ENCODE measurements at regions not wholly inside any gene's neighbourhood (a gene's known extent, or its start where the extent isn't known, plus 50 kb on each side); places are given as distances from the start of the nearest gene placed in this dataset.
"Not testable (repeated sequence)": the region's sequence is repeated elsewhere in the genome, so short reads cannot be mapped to it uniquely, and the experiment has no call there.

DNA sequence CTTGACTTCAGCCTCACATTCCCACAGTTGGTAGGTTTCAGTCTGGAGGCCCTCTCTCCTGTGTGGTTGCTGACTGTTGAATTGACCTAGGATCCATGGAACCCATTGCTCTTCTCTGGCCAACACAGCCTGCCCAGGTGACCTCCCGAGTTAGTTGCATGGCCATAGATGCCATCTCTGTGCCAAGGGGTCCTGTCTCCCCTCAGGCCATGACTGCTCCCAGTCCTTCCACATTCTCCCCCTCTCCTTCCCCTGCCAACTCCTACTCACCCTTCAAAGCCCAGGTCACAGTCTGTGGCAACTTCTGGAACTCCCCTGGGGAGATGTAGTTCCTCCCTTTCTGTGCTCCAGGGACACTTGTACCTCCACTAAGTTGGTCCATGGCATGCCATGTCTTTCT, 67.3 kb upstream of the GRB10 start:
- Mint-ChIP-seq H3K9me3 (peaks cover 4% of the 10 kb centered on the region; the same call in 1 of the 2 replicates), H3K27ac (no peak overlapping the region), H3K4me1 (ENCODE audit: low read depth) (no peaks in the 10 kb centered on the region), H3K4me3 (no peak overlapping the region), H3K27me3 (ENCODE audit: insufficient read depth) (peaks cover 23% of the 10 kb centered on the region), H3K36me3 (ENCODE audit: low read depth) (no peaks in the 10 kb centered on the region)
- no peak for DNase-seq
- TF ChIP-seq CTCF (IDR thresholded peaks at IDR 0.05): no peak

DNA sequence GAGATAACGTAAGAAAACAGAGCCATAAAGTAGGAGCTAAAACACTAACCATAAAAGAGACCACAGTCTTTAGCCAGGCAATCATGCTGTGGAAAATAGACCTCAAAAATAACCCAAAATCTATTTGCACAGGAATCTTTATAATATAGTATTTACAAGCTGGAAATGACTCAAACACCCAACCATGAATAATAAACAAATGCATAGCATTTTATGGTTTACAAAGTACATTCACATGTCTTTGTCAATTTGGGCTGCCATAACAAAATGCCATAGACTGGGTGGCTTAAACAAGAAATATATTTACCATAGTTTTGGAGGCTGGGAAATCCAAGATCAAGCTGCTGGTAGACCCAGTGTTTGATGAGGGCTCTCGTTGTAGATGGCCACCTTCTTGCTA, 65.5 kb upstream of the GRB10 start:
- peaks cover 24% of the 10 kb centered on the region for H3K27me3 Mint-ChIP-seq (ENCODE audit: insufficient read depth)
- peaks cover 4% of the 10 kb centered on the region; the same call in 1 of the 2 replicates for H3K9me3 Mint-ChIP-seq
- no peaks in the 10 kb centered on the region for H3K4me1 Mint-ChIP-seq (ENCODE audit: low read depth)
- TF ChIP-seq CTCF (IDR thresholded peaks at IDR 0.05): no peak
- H3K27ac Mint-ChIP-seq: no peak overlapping the region
- DNase-seq: no peak
- H3K36me3 Mint-ChIP-seq (ENCODE audit: low read depth): no peaks in the 10 kb centered on the region
- no peak overlapping the region for H3K4me3 Mint-ChIP-seq

GRCh38 chr7:50844861-50845260, 62.2 kb upstream of the GRB10 start:
- H3K4me1 Mint-ChIP-seq (ENCODE audit: low read depth); DNase-seq; H3K9me3 Mint-ChIP-seq; H3K4me3 Mint-ChIP-seq; H3K27ac Mint-ChIP-seq; H3K36me3 Mint-ChIP-seq (ENCODE audit: low read depth): not testable (repeated sequence)
- peaks cover 41% of the 10 kb centered on the region for H3K27me3 Mint-ChIP-seq (ENCODE audit: insufficient read depth)

DNA sequence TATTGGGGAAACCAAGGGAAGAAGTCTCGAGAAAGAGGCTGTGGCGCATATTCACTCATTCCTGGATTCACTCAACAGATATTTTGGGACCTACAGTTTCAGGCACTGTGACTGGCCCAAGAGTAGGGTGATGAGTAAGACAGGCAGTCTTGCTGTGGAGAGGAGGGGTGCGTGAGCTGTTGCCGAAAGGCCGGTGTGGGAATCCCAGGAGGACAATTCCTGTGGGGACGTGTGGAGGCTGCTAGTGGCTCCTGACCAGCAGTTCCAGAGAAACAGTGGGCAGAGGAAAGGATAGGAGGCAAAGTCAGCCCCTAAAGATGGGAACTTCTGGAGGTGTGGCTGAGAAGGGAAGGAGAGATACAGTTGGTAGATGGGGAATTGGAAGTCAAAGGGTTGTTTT, 59.3 kb upstream of the GRB10 start:
- Mint-ChIP-seq H3K36me3 (ENCODE audit: low read depth) (no peaks in the 10 kb centered on the region; the same call in 1 of the 2 replicates), H3K27ac (no peak overlapping the region), H3K4me1 (ENCODE audit: low read depth) (peaks cover 20% of the 10 kb centered on the region), H3K27me3 (ENCODE audit: insufficient read depth) (peaks cover 32% of the 10 kb centered on the region), H3K9me3 (peaks cover 4% of the 10 kb centered on the region; the same call in 1 of the 2 replicates), H3K4me3 (no peak overlapping the region)
- no peak for DNase-seq
- TF ChIP-seq CTCF (IDR thresholded peaks at IDR 0.05): no peak

- Mint-ChIP-seq H3K9me3 (no peaks in the 10 kb centered on the region), H3K4me3 (no peak overlapping the region), H3K36me3 (ENCODE audit: low read depth) (no peaks in the 10 kb centered on the region; the same call in 1 of the 2 replicates), H3K27ac (peak overlapping the region; percentile 1; the same call in 1 of the 2 replicates), H3K27me3 (ENCODE audit: insufficient read depth) (peaks cover 50% of the 10 kb centered on the region), H3K4me1 (ENCODE audit: low read depth) (peaks cover 31% of the 10 kb centered on the region)
- TF ChIP-seq CTCF (IDR thresholded peaks at IDR 0.05): no peak
- DNase-seq: peak; percentile 40
Measured at GRCh38 chr7:50838675-50839377, 56.1 kb upstream of the GRB10 start.

DNA sequence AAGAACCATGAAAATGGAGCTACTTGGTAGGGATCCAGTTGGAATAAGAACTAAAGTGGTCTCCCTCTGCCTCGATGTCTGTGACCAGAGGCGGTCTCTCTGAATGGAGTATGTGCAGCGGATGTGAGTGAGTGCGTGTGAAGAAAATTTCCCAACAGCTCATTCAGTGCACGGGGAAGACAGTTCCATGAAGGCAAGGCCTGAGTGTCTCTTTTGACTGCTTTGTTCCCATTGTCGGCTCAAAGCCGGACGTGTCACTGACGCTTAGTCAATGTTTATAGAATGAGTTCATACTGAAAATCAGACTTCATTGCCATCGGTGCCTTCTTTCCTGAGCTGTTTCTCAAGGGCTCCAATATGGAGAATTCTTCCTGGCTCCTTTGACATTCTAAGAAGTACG, 55.3 kb upstream of the GRB10 start:
- TF ChIP-seq CTCF (IDR thresholded peaks at IDR 0.05): no peak
- peaks cover 40% of the 10 kb centered on the region for H3K4me1 Mint-ChIP-seq (ENCODE audit: low read depth)
- peak overlapping the region; percentile 63 for H3K27ac Mint-ChIP-seq
- H3K36me3 Mint-ChIP-seq (ENCODE audit: low read depth): no peaks in the 10 kb centered on the region; the same call in 1 of the 2 replicates
- no peaks in the 10 kb centered on the region for H3K9me3 Mint-ChIP-seq
- DNase-seq: peak; percentile 6
- peaks cover 45% of the 10 kb centered on the region for H3K27me3 Mint-ChIP-seq (ENCODE audit: insufficient read depth)
- peak overlapping the region; percentile 12; the same call in 1 of the 2 replicates for H3K4me3 Mint-ChIP-seq

All from HFFc6 (cell line).